ENCODE measurements at regions not wholly inside any gene's neighbourhood (a gene's known extent, or its start where the extent isn't known, plus 50 kb on each side); places are given as distances from the start of the nearest gene placed in this dataset.

DNA sequence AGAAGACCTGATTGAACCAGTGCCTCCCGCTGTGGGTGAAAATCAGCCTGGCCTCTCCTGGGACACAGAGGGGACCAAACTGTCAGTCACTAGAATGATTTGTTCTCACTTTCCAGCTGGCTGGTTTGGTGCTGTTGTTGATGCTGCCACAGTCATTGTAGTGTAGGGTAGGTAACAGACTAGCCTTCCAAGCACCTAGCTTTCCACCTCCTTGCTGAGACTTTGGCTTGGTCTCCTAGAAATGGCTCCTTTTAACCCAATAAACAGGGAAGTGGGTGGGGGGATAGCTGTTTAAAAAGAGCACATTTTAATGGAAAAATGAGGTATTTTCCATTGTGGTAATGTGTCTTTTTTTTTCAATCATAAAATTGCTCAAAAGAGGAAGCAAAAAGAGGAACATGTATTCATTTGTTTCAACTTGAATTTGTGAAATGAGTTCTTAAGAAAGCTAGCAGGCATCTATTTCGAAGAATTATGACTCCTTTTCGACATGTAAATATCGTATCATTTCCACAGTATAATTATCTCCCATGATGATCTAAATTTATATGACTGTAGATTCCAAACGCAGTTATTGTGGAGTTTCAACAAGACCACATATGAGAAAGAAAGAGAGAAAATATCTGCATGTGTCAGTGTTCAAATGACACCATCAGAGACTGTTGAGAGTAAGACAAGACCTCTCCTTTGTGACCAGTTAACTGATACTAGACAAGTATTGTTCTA lies 190.1 kb downstream of the HLX start:
- WGBS (ENCODE audit: insufficient coverage, low lambda C conversion rate) = 100% methylated on average over 1 of the region's 5 CpGs
- Histone ChIP-seq H3K4me1 (ENCODE audit: control insufficient read depth, insufficient read depth, low read length) (no peaks in the 10 kb centered on the region), H3K27ac (ENCODE audit: low read length) (no peak overlapping the region), H3K9me3 (ENCODE audit: control insufficient read depth, low read depth, low read length) (no peaks in the 10 kb centered on the region), H3K36me3 (ENCODE audit: control insufficient read depth, insufficient read depth, low read length) (no peaks in the 10 kb centered on the region), H3K27me3 (ENCODE audit: control insufficient read depth, insufficient read depth, low read length) (no peaks in the 10 kb centered on the region), H3K4me3 (ENCODE audit: low read length) (no peak overlapping the region)
- no peak for DNase-seq

DNA sequence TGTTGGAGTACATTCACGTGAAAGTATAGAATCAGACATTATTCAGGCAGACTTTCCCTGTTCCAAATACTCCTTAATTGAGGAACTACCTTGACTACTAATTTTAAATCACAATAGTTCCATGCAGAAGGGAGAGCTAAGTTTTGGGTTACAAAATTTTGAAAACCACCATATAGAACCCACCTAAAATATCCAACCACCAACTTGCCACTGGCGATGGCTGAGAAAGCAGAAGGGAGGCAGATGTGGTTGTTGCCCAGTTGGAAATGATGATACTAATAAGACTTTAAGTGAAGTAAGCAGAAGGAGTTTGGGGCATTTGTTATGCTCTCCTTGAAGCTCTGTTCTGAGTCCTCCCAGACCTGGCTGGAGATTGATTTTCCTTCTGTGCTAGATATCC lies 190.7 kb downstream of the HLX start:
- Histone ChIP-seq H3K36me3 (ENCODE audit: control insufficient read depth, insufficient read depth, low read length) (no peaks in the 10 kb centered on the region), H3K27ac (ENCODE audit: low read length) (no peak overlapping the region), H3K27me3 (ENCODE audit: control insufficient read depth, insufficient read depth, low read length) (no peaks in the 10 kb centered on the region), H3K4me3 (ENCODE audit: low read length) (no peak overlapping the region), H3K9me3 (ENCODE audit: control insufficient read depth, low read depth, low read length) (no peaks in the 10 kb centered on the region), H3K4me1 (ENCODE audit: control insufficient read depth, insufficient read depth, low read length) (no peaks in the 10 kb centered on the region)
- WGBS (ENCODE audit: insufficient coverage, low lambda C conversion rate) = no CpG with 5 or more reads among the region's 2 CpGs
- no peak for DNase-seq

DNA sequence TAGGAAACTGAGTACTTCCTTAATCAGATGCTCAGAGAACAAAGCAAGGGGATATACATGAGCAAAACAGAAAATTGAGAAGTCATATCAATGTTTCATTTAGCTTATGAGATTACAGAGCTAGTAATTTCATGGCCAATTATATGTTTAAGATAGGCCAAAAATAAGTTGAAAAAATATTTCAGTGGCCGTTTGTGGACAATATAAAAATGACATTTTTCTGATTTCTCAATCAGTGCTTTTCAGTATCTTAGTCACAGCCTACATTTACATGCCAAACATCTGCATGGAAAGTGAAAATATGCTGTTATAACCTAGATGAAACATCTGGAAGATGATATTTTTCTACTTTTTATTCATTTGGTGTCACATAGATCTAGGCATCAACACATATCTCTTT lies 192.5 kb downstream of the HLX start:
- no peaks in the 10 kb centered on the region for H3K4me1 ChIP-seq (ENCODE audit: control insufficient read depth, insufficient read depth, low read length)
- no peaks in the 10 kb centered on the region for H3K9me3 ChIP-seq (ENCODE audit: control insufficient read depth, low read depth, low read length)
- no peaks in the 10 kb centered on the region for H3K36me3 ChIP-seq (ENCODE audit: control insufficient read depth, insufficient read depth, low read length)
- no CpG with 5 or more reads among the region's 1 CpG for WGBS (ENCODE audit: insufficient coverage, low lambda C conversion rate)
- H3K27me3 ChIP-seq (ENCODE audit: control insufficient read depth, insufficient read depth, low read length) = no peaks in the 10 kb centered on the region
- no peak for DNase-seq
- no peak overlapping the region for H3K4me3 ChIP-seq (ENCODE audit: low read length)
- H3K27ac ChIP-seq (ENCODE audit: low read length) = no peak overlapping the region

DNA sequence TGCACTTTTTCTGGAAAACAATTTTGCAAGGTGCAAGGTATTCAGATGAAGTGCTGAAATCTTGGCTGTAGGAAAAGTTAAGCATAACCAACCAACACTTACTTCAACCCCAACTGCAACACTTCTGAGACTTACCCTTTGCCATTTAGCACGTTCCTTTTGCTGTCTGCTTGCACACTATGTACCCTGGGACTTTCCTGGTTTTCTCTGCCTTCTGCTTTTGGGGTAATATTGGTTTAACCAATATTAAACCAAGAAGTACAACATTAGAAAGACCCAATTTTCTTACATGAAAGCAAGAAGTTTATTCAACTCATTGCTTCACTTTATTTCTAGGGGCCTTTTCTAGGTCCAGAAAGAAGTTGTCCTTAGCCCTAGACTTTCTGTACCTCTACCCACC lies 193.0 kb downstream of the HLX start:
- H3K27me3 ChIP-seq (ENCODE audit: control insufficient read depth, insufficient read depth, low read length) = no peaks in the 10 kb centered on the region
- no peak overlapping the region for H3K27ac ChIP-seq (ENCODE audit: low read length)
- DNase-seq = no peak
- H3K4me1 ChIP-seq (ENCODE audit: control insufficient read depth, insufficient read depth, low read length) = no peaks in the 10 kb centered on the region
- no peaks in the 10 kb centered on the region for H3K36me3 ChIP-seq (ENCODE audit: control insufficient read depth, insufficient read depth, low read length)
- no peak overlapping the region for H3K4me3 ChIP-seq (ENCODE audit: low read length)
- H3K9me3 ChIP-seq (ENCODE audit: control insufficient read depth, low read depth, low read length) = no peaks in the 10 kb centered on the region
- no CpG with 5 or more reads among the region's 1 CpG for WGBS (ENCODE audit: insufficient coverage, low lambda C conversion rate)

DNA sequence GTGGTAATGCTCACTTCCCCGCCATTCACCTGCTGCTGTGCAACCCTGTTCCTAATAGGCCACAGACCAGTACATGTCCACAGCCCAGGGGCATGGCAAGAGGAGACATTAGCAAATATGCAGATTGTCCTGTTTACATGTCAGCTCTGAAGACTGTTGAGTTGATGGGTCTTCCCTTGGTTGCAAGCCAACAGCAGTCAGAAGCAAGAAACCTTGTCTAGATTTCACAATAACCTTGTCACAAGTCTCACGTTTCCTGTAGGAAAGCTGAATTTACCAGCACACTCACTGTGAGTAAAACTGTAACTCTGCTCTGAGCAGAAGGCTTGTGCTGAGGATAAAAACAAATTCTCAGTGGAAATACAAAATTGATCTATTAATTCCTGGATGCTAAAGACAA lies 195.1 kb downstream of the HLX start:
- H3K27ac ChIP-seq (ENCODE audit: low read length) = no peak overlapping the region
- H3K9me3 ChIP-seq (ENCODE audit: control insufficient read depth, low read depth, low read length) = no peaks in the 10 kb centered on the region
- DNase-seq = no peak
- H3K4me1 ChIP-seq (ENCODE audit: control insufficient read depth, insufficient read depth, low read length) = no peaks in the 10 kb centered on the region
- H3K36me3 ChIP-seq (ENCODE audit: control insufficient read depth, insufficient read depth, low read length) = no peaks in the 10 kb centered on the region
- no peaks in the 10 kb centered on the region for H3K27me3 ChIP-seq (ENCODE audit: control insufficient read depth, insufficient read depth, low read length)
- WGBS (ENCODE audit: insufficient coverage, low lambda C conversion rate) = no CpG with 5 or more reads among the region's 2 CpGs
- no peak overlapping the region for H3K4me3 ChIP-seq (ENCODE audit: low read length)

GRCh38 chr1:221075911-221076310 lies 196.7 kb downstream of the HLX start:
- no CpG with 5 or more reads among the region's 3 CpGs for WGBS (ENCODE audit: insufficient coverage, low lambda C conversion rate)

GRCh38 chr1:221076391-221076811 lies 197.2 kb downstream of the HLX start:
- H3K4me1 ChIP-seq (ENCODE audit: control insufficient read depth, insufficient read depth, low read length) = no peaks in the 10 kb centered on the region
- no peak overlapping the region for H3K27ac ChIP-seq (ENCODE audit: low read length)
- H3K4me3 ChIP-seq (ENCODE audit: low read length) = no peak overlapping the region
- H3K36me3 ChIP-seq (ENCODE audit: control insufficient read depth, insufficient read depth, low read length) = no peaks in the 10 kb centered on the region
- WGBS (ENCODE audit: insufficient coverage, low lambda C conversion rate) = no CpG with 5 or more reads among the region's 3 CpGs
- H3K27me3 ChIP-seq (ENCODE audit: control insufficient read depth, insufficient read depth, low read length) = no peaks in the 10 kb centered on the region
- no peaks in the 10 kb centered on the region for H3K9me3 ChIP-seq (ENCODE audit: control insufficient read depth, low read depth, low read length)
- DNase-seq = no peak

More at GRCh38 chr1:221075911-221076310, 196.7 kb downstream of the HLX start:
- Histone ChIP-seq H3K27ac (ENCODE audit: low read length) (no peak overlapping the region), H3K36me3 (ENCODE audit: control insufficient read depth, insufficient read depth, low read length) (no peaks in the 10 kb centered on the region), H3K9me3 (ENCODE audit: control insufficient read depth, low read depth, low read length) (no peaks in the 10 kb centered on the region), H3K27me3 (ENCODE audit: control insufficient read depth, insufficient read depth, low read length) (no peaks in the 10 kb centered on the region), H3K4me1 (ENCODE audit: control insufficient read depth, insufficient read depth, low read length) (no peaks in the 10 kb centered on the region), H3K4me3 (ENCODE audit: low read length) (no peak overlapping the region)
- no peak for DNase-seq

DNA sequence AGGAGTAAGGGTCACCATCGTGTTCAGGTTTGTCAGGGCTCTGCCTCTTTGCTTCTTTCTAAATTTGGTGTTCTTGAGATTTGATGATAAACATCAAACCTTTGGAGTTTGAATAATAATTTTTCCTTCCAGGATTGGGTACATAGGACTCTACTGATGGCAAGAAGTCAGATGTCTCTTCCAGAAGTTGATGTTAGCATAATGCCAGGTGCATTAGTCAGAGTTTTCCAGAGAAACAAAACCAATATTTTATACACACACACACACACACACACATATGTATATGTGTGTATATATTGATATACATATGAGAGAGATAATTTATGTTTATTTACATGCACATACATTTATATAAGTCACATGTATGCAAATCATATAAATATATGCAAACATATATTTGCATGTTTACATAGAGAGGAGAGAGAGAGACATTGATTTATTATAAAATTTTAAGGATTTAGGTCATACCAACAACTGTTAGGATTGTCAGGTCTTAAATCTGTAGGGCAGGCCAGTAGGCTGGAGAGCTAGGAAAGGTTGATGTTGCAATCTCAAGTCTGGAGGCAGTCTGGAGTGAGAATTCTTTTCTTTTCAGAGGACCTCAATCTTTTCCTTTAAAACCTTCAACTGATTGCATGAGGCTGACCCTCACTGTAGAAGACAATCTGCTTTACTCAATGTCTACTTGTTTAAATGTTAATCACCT lies 199.2 kb downstream of the HLX start:
- Histone ChIP-seq H3K9me3 (ENCODE audit: control insufficient read depth, low read depth, low read length) (no peaks in the 10 kb centered on the region), H3K27me3 (ENCODE audit: control insufficient read depth, insufficient read depth, low read length) (no peaks in the 10 kb centered on the region), H3K4me1 (ENCODE audit: control insufficient read depth, insufficient read depth, low read length) (no peaks in the 10 kb centered on the region), H3K4me3 (ENCODE audit: low read length) (no peak overlapping the region), H3K27ac (ENCODE audit: low read length) (no peak overlapping the region), H3K36me3 (ENCODE audit: control insufficient read depth, insufficient read depth, low read length) (no peaks in the 10 kb centered on the region)
- no peak for DNase-seq
- no CpG with 5 or more reads among the region's 1 CpG for WGBS (ENCODE audit: insufficient coverage, low lambda C conversion rate)

GRCh38 chr1:221083902-221084301 lies 204.7 kb downstream of the HLX start:
- Histone ChIP-seq H3K4me1 (ENCODE audit: control insufficient read depth, insufficient read depth, low read length) (no peaks in the 10 kb centered on the region), H3K27me3 (ENCODE audit: control insufficient read depth, insufficient read depth, low read length) (no peaks in the 10 kb centered on the region), H3K27ac (ENCODE audit: low read length) (no peak overlapping the region), H3K9me3 (ENCODE audit: control insufficient read depth, low read depth, low read length) (no peaks in the 10 kb centered on the region), H3K4me3 (ENCODE audit: low read length) (no peak overlapping the region), H3K36me3 (ENCODE audit: control insufficient read depth, insufficient read depth, low read length) (no peaks in the 10 kb centered on the region)
- WGBS (ENCODE audit: insufficient coverage, low lambda C conversion rate) = no CpG with 5 or more reads among the region's 1 CpG
- DNase-seq = no peak

DNA sequence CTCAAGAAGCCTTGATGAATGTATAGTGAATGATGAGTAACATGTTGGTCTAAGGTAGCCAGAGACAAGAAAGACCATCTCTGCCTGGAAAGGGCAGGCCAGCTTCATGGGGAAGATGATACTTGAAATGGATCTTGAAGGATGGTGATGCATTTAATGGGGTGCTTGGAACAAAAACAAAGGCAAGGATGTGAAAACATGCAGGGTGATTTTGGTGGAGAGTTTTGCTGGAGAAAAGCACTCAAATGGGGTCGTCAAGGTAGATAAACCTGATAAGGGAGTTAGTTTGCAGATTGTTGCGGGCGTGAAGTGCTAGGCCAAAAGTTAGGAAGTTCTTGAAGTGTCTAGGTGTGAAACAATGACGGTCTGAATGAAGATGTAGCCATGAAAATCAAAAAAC lies 205.4 kb downstream of the HLX start:
- Histone ChIP-seq H3K27ac (ENCODE audit: low read length) (no peak overlapping the region), H3K36me3 (ENCODE audit: control insufficient read depth, insufficient read depth, low read length) (no peaks in the 10 kb centered on the region), H3K9me3 (ENCODE audit: control insufficient read depth, low read depth, low read length) (no peaks in the 10 kb centered on the region), H3K4me1 (ENCODE audit: control insufficient read depth, insufficient read depth, low read length) (no peaks in the 10 kb centered on the region), H3K27me3 (ENCODE audit: control insufficient read depth, insufficient read depth, low read length) (no peaks in the 10 kb centered on the region), H3K4me3 (ENCODE audit: low read length) (no peak overlapping the region)
- WGBS (ENCODE audit: insufficient coverage, low lambda C conversion rate) = 60% methylated on average over 1 of the region's 4 CpGs
- no peak for DNase-seq

Measured in large intestine (tissue), 3 donors.